NB4 (cell line): ENCODE measurements at regions not wholly inside any gene's neighbourhood (a gene's known extent, or its start where the extent isn't known, plus 50 kb on each side); places are given as distances from the start of the nearest gene placed in this dataset.

Source experiments
- DNase-seq: peaks from one replicate; pipeline ENCODE4 v3.0.0; 2010; ENCODE audit warnings: low read depth
- H3K4me3 ChIP-seq: one replicate; pipeline ENCODE4 v1.5.1; 2011; ENCODE audit warnings: mild to moderate bottlenecking, low read depth, low read length, moderate library complexity
- CTCF ChIP-seq: IDR thresholded peaks from one replicate; pipeline ENCODE4 v1.5.1; 2012; ENCODE audit warnings: low read depth, low read length
- MAX ChIP-seq: IDR thresholded peaks from 2 replicates; pipeline ENCODE4 v1.6.1; 2011; ENCODE audit warnings: low read depth, low read length
- MYC ChIP-seq: IDR thresholded peaks from 2 replicates; pipeline ENCODE4 v1.6.1; 2011; ENCODE audit warnings: low read depth, low read length
- POLR2A ChIP-seq: IDR thresholded peaks from 2 replicates; pipeline ENCODE4 v1.6.1; 2011; ENCODE audit warnings: mild to moderate bottlenecking; ENCODE audit not compliant: insufficient read length; ENCODE audit errors: extremely low read depth

- no peak for DNase-seq
- TF ChIP-seq MYC (no peak), POLR2A (no peak), MAX (no peak), CTCF (no peak)
- H3K4me3 ChIP-seq, result no peak overlapping the region
Measured at GRCh38 chr15:35174948-35175347, 89.9 kb upstream of the NANOGP8 start.

- DNase-seq, result no peak
- no peak overlapping the region for H3K4me3 ChIP-seq
- TF ChIP-seq MAX, result no peak
Measured at GRCh38 chr15:35173444-35174118, 88.5 kb upstream of the NANOGP8 start.

- DNase-seq, result no peak
- TF ChIP-seq POLR2A (no peak), MAX (no peak), CTCF (no peak), MYC (no peak)
- H3K4me3 ChIP-seq, result no peak overlapping the region
Measured at GRCh38 chr15:35170207-35170606, 85.1 kb upstream of the NANOGP8 start.

- no peak overlapping the region for H3K4me3 ChIP-seq
Measured at GRCh38 chr15:35168464-35168863, 83.4 kb upstream of the NANOGP8 start.

GRCh38 chr15:35167675-35168074 is 82.6 kb upstream of the NANOGP8 start:
- H3K4me3 ChIP-seq, result no peak overlapping the region
- DNase-seq, result no peak
- no peak for TF ChIP-seq MAX
- TF ChIP-seq POLR2A, result no peak
- no peak for TF ChIP-seq CTCF
- no peak for TF ChIP-seq MYC

More at GRCh38 chr15:35168464-35168863, 83.4 kb upstream of the NANOGP8 start:
- DNase-seq, result no peak
- no peak for TF ChIP-seq CTCF
- no peak for TF ChIP-seq MYC

- DNase-seq, result no peak
- no peak overlapping the region for H3K4me3 ChIP-seq
- no peak for TF ChIP-seq POLR2A
- TF ChIP-seq CTCF, result no peak
- TF ChIP-seq MAX, result no peak
- no peak for TF ChIP-seq MYC
Measured at GRCh38 chr15:35166730-35167359, 81.8 kb upstream of the NANOGP8 start.
